H9 (cell line): ENCODE measurements at regions not wholly inside any gene's neighbourhood (a gene's known extent, or its start where the extent isn't known, plus 50 kb on each side); places are given as distances from the start of the nearest gene placed in this dataset.
"Not testable (repeated sequence)": the region's sequence is repeated elsewhere in the genome, so short reads cannot be mapped to it uniquely, and the experiment has no call there.

Experiments used
- DNase-seq: peaks from one replicate; pipeline ENCODE4 v3.0.0-alpha.2; 2017
- H2AFZ ChIP-seq: one replicate; pipeline ENCODE4 v1.6.1; 2013; ENCODE audit warnings: mild to moderate bottlenecking, low read length, control low read depth, moderate library complexity
- H2AK5ac ChIP-seq: 2 replicates; pipeline ENCODE4 v1.6.1; 2013; ENCODE audit warnings: low read length, control low read depth, mixed read lengths; ENCODE audit not compliant: insufficient read length
- H2BK120ac ChIP-seq: one replicate; pipeline ENCODE4 v1.6.1; 2013; ENCODE audit warnings: low read depth, mild to moderate bottlenecking, low read length, control low read depth, inconsistent platforms; ENCODE audit not compliant: poor library complexity, severe bottlenecking
- H2BK12ac ChIP-seq: 2 replicates; pipeline ENCODE4 v1.6.1; 2013; ENCODE audit warnings: low read length, control low read depth, mixed read lengths, low read depth; ENCODE audit not compliant: insufficient read length
- H2BK15ac ChIP-seq: 2 replicates; pipeline ENCODE4 v1.6.1; 2013; ENCODE audit warnings: low read depth, low read length, control low read depth
- H2BK20ac ChIP-seq: one replicate; pipeline ENCODE4 v1.6.1; 2013; ENCODE audit warnings: low read depth, mild to moderate bottlenecking, low read length, control low read depth, inconsistent platforms; ENCODE audit not compliant: poor library complexity, severe bottlenecking
- H2BK5ac ChIP-seq: 2 replicates; pipeline ENCODE4 v1.6.1; 2013; ENCODE audit warnings: low read length, control low read depth, mixed read lengths; ENCODE audit not compliant: insufficient read length
- H3K14ac ChIP-seq: 2 replicates; pipeline ENCODE4 v1.6.1; 2013; ENCODE audit warnings: low read length, control low read depth; ENCODE audit not compliant: insufficient read depth
- H3K18ac ChIP-seq: 2 replicates; pipeline ENCODE4 v1.6.1; 2013; ENCODE audit warnings: low read depth, mild to moderate bottlenecking, mixed read lengths, low read length, control low read depth; ENCODE audit not compliant: insufficient read length
- H3K23ac ChIP-seq: 2 replicates; pipeline ENCODE4 v1.6.1; 2013; ENCODE audit warnings: low read length, control low read depth, mixed read lengths, low read depth; ENCODE audit not compliant: insufficient read length
- H3K23me2 ChIP-seq: 2 replicates; pipeline ENCODE4 v1.6.1; 2013; ENCODE audit warnings: low read depth, mild to moderate bottlenecking, mixed read lengths, low read length, control low read depth; ENCODE audit not compliant: insufficient read length, poor library complexity, severe bottlenecking
- H3K27ac ChIP-seq: 2 replicates; pipeline ENCODE4 v1.5.1; 2013; ENCODE audit warnings: low read length, control low read depth, mixed read lengths, low read depth; ENCODE audit not compliant: insufficient read length
- H3K27me3 ChIP-seq: 2 replicates; pipeline ENCODE4 v1.6.1; 2013; ENCODE audit warnings: low read length, control low read depth, inconsistent platforms; ENCODE audit not compliant: insufficient read depth
- H3K4ac ChIP-seq: 2 replicates; pipeline ENCODE4 v1.6.1; 2013; ENCODE audit warnings: low read depth, mild to moderate bottlenecking, control low read depth, inconsistent platforms, low read length, moderate library complexity
- H3K4me1 ChIP-seq: 2 replicates; pipeline ENCODE4 v1.6.1; 2013; ENCODE audit warnings: low read length, control low read depth, inconsistent platforms; ENCODE audit not compliant: insufficient read depth
- H3K4me2 ChIP-seq: 2 replicates; pipeline ENCODE4 v1.6.1; 2013; ENCODE audit warnings: low read length, control low read depth, mixed read lengths; ENCODE audit not compliant: insufficient read length, insufficient read depth
- H3K56ac ChIP-seq: 2 replicates; pipeline ENCODE4 v1.6.1; 2013; ENCODE audit warnings: low read depth, mild to moderate bottlenecking, mixed read lengths, low read length, control low read depth; ENCODE audit not compliant: insufficient read length
- H3K79me1 ChIP-seq: 2 replicates; pipeline ENCODE4 v1.6.1; 2013; ENCODE audit warnings: low read depth, mild to moderate bottlenecking, moderate library complexity, low read length, control low read depth, inconsistent platforms; ENCODE audit not compliant: insufficient read depth, poor library complexity, severe bottlenecking
- H3K79me2 ChIP-seq: 2 replicates; pipeline ENCODE4 v1.6.1; 2013; ENCODE audit warnings: low read length, control low read depth, inconsistent platforms; ENCODE audit not compliant: insufficient read depth
- H3K9ac ChIP-seq: 2 replicates; pipeline ENCODE4 v1.6.1; 2013; ENCODE audit warnings: low read length, control low read depth, mixed read lengths; ENCODE audit not compliant: insufficient read length; ENCODE audit errors: extremely low read depth
- H3K9me3 ChIP-seq: one replicate; pipeline ENCODE4 v1.6.1; 2013; ENCODE audit warnings: low read depth, low read length, inconsistent platforms; ENCODE audit not compliant: control insufficient read depth
- H3T11ph ChIP-seq: one replicate; pipeline ENCODE4 v1.6.1; 2013; ENCODE audit warnings: mild to moderate bottlenecking, low read length, control low read depth, inconsistent platforms
- H4K20me1 ChIP-seq: one replicate; pipeline ENCODE4 v1.6.1; 2013; ENCODE audit not compliant: control insufficient read depth, insufficient read length, insufficient read depth
- H4K5ac ChIP-seq: 2 replicates; pipeline ENCODE4 v1.6.1; 2013; ENCODE audit warnings: low read depth, mild to moderate bottlenecking, mixed read lengths, low read length, control low read depth; ENCODE audit not compliant: insufficient read length
- H4K8ac ChIP-seq: replicated peaks from 2 replicates; pipeline ENCODE4 v1.6.1; 2013; ENCODE audit warnings: low read length, control low read depth, mixed read lengths, low read depth; ENCODE audit not compliant: insufficient read length
- H4K91ac ChIP-seq: 2 replicates; pipeline ENCODE4 v1.6.1; 2013; ENCODE audit warnings: low read depth, mild to moderate bottlenecking, moderate library complexity, mixed read lengths, low read length, control low read depth; ENCODE audit not compliant: insufficient read length
- H3K27ac Mint-ChIP-seq, 3 experiments: 2 replicates in 2 of 3; 3 replicates in 1 of 3; pipeline ENCODE4 v1.8.0; 2020 to 2021; ENCODE audit warnings: mixed read lengths in 3 of 3, mild to moderate bottlenecking in 1 of 3, moderate library complexity in 1 of 3
- H3K27me3 Mint-ChIP-seq: 2 replicates; pipeline ENCODE4 v1.8.0; 2021; ENCODE audit warnings: low read depth, mild to moderate bottlenecking, moderate library complexity, mixed read lengths
- H3K36me3 Mint-ChIP-seq, 3 experiments: 2 replicates in 2 of 3; 3 replicates in 1 of 3; pipeline ENCODE4 v1.8.0; 2020 to 2021; ENCODE audit warnings: low read depth in 3 of 3, mixed read lengths in 3 of 3; ENCODE audit not compliant: insufficient read depth in 1 of 3
- H3K4me1 Mint-ChIP-seq, 2 experiments: 2 replicates each; pipeline ENCODE4 v1.8.0; 2020; ENCODE audit warnings: mixed read lengths in 2 of 2
- H3K4me3 Mint-ChIP-seq, 2 experiments: 2 replicates in 1 of 2; 3 replicates in 1 of 2; pipeline ENCODE4 v1.8.0; 2020 to 2021; ENCODE audit warnings: mild to moderate bottlenecking in 2 of 2, mixed read lengths in 2 of 2, moderate library complexity in 1 of 2
- H3K9me3 Mint-ChIP-seq, 2 experiments: 2 replicates in 1 of 2; 3 replicates in 1 of 2; pipeline ENCODE4 v1.8.0; 2020; ENCODE audit warnings: mild to moderate bottlenecking in 2 of 2, mixed read lengths in 2 of 2, moderate library complexity in 1 of 2
- WGBS: extraction: QIAGEN DNeasy Blood & Tissue Kit; methylation state at CpG from one replicate; pipeline ENCODE4 v1.1.7; 2013; ENCODE audit warnings: missing lambda C conversion rate, low lambda C conversion rate, mixed read lengths; ENCODE audit not compliant: insufficient read length; ENCODE audit errors: extremely low coverage; 5-methylcytosine and 5-hydroxymethylcytosine counted together
- TF ChIP-seq, protein P1 (sequence below): fragments of 200-600 bp; sonication (generic); conservative IDR thresholded peaks from 3 replicates; pipeline ENCODE4 v1.8.0; 2021; ENCODE audit warnings: antibody characterized with exemption, mild to moderate bottlenecking

DNA sequence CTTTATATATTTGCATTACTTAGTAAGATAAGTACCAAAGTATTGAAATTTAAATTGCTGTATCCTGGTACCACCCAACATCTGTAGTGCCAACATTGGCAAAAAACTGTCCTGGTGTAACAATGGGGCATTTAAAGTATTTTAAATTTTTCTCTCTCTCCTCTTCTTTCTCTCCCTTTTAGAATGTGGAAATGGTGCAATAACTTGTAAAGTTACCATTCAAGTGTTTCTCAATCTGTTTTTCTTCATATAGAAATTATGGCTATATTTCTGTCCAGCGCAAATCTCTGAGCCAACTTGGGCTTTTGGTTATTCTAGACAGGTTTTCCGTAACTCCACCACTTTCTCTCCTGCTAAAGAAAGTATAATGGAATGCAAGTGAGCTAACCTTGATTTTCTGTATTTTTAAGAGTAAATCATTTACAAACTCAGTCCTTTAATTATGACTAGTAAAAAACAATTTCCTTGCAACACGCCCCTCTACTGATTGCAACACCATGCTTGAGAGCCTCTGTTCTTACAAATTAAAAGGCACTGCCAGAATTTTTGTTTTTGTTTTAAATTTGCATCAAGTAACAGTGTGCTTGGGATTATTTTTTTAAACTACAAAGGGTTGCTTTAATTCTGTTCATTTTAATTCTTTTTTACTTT, 324.2 kb upstream of the CITED2 start:
- Histone ChIP-seq H2BK120ac (no peak overlapping the region), H3K4me2 (no peak overlapping the region), H3K9me3 (no peaks in the 10 kb centered on the region), H3K14ac (no peak overlapping the region), H4K20me1 (no peaks in the 10 kb centered on the region), H3K27me3 (no peaks in the 10 kb centered on the region), H3T11ph (no peak overlapping the region), H2AK5ac (no peak overlapping the region), H4K5ac (no peak overlapping the region), H2BK5ac (no peak overlapping the region), H3K23me2 (no peaks in the 10 kb centered on the region), H2AFZ (no peak overlapping the region), H3K9ac (no peak overlapping the region), H3K4ac (no peak overlapping the region), H3K18ac (no peak overlapping the region), H4K91ac (no peak overlapping the region), H2BK12ac (no peak overlapping the region), H3K79me2 (no peaks in the 10 kb centered on the region), H2BK20ac (no peak overlapping the region), H2BK15ac (no peak overlapping the region), H3K4me1 (no peaks in the 10 kb centered on the region), H3K23ac (no peak overlapping the region), H4K8ac (no peak overlapping the region), H3K56ac (no peak overlapping the region), H3K27ac (no peak overlapping the region), H3K79me1 (no peaks in the 10 kb centered on the region)
- Mint-ChIP-seq H3K4me3 (no peak overlapping the region), H3K4me1 (no peaks in the 10 kb centered on the region), H3K27me3 (no peaks in the 10 kb centered on the region), H3K9me3 (peaks cover 4 to 5% of the 10 kb centered on the region in 2 experiments; a peak in 3 of 5 replicates), H3K36me3 (peaks cover 0 to 4% (median 1%) of the 10 kb centered on the region in 3 experiments; a peak in 4 of 7 replicates), H3K27ac (no peak overlapping the region)
- TF ChIP-seq, protein P1, sequence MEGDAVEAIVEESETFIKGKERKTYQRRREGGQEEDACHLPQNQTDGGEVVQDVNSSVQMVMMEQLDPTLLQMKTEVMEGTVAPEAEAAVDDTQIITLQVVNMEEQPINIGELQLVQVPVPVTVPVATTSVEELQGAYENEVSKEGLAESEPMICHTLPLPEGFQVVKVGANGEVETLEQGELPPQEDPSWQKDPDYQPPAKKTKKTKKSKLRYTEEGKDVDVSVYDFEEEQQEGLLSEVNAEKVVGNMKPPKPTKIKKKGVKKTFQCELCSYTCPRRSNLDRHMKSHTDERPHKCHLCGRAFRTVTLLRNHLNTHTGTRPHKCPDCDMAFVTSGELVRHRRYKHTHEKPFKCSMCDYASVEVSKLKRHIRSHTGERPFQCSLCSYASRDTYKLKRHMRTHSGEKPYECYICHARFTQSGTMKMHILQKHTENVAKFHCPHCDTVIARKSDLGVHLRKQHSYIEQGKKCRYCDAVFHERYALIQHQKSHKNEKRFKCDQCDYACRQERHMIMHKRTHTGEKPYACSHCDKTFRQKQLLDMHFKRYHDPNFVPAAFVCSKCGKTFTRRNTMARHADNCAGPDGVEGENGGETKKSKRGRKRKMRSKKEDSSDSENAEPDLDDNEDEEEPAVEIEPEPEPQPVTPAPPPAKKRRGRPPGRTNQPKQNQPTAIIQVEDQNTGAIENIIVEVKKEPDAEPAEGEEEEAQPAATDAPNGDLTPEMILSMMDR = no peak
- no CpG with 5 or more reads among the region's 3 CpGs for WGBS
- DNase-seq = no peak

DNA sequence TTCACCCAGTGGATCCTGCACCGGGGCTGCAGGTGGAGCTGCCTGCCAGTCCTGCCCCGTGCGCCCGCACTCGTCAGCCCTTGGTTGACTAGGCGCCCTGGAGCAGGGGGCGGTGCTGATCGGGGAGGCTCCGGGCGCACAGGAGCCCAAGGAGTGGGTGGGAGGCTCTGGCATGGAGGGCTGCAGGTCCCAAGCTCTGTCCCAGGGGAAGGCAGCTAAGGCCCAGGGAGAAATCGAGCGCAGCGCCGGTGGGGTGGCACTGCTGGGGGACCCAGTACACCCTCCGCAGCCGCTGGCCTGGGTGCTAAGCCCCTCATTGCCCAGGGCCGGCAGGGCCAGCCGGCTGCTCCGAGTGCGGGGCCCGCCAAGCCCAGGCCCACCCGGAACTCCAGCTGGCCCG, 323.4 kb upstream of the CITED2 start:
- not testable (repeated sequence) for DNase-seq, H2BK20ac ChIP-seq, H3K14ac ChIP-seq, H4K5ac ChIP-seq, H3K79me1 ChIP-seq, H3K56ac ChIP-seq, H3K4me2 ChIP-seq, H3K36me3 Mint-ChIP-seq, H3K4me3 Mint-ChIP-seq, H3K9me3 ChIP-seq, H3K4me1 Mint-ChIP-seq, H3K23me2 ChIP-seq, H2AK5ac ChIP-seq, H4K20me1 ChIP-seq, H2BK12ac ChIP-seq, H3K9me3 Mint-ChIP-seq, H4K8ac ChIP-seq, H3K27me3 Mint-ChIP-seq, H3K79me2 ChIP-seq, H2BK5ac ChIP-seq, H3K27ac ChIP-seq, H3K4ac ChIP-seq, H2AFZ ChIP-seq, H4K91ac ChIP-seq, H3K27ac Mint-ChIP-seq, H2BK120ac ChIP-seq, H3K4me1 ChIP-seq, H3K9ac ChIP-seq, H2BK15ac ChIP-seq, H3K27me3 ChIP-seq, H3K18ac ChIP-seq, H3K23ac ChIP-seq, H3T11ph ChIP-seq
- WGBS = no CpG with 5 or more reads among the region's 23 CpGs
